ENCODE measurements at regions not wholly inside any gene's neighbourhood (a gene's known extent, or its start where the extent isn't known, plus 50 kb on each side); places are given as distances from the start of the nearest gene placed in this dataset.

DNA sequence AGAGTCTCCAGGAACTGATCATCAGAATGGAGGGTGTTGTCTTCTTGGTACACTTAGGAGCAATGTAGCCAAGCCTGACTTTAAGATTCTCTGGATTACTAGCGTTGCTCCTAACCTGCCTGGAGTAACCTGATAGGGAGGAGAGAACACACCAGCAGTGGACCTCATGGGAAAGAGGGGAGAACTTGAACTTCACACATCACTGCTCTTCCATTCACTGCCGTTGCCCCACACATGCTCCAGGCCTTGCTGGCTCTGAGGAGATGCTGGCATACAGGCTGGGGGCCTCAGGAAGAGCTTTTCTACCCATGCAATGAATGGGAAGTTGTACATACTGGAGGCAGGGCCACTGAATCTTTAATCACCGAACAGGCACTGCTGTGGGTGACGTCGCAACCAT is 60.3 kb upstream of the ADAMTS16 start:
- no peak for TF ChIP-seq CTCF (IDR thresholded peaks at IDR 0.05)
- no peak for TF ChIP-seq POLR2A (IDR thresholded peaks at IDR 0.05)
